ENCODE measurements at regions not wholly inside any gene's neighbourhood (a gene's known extent, or its start where the extent isn't known, plus 50 kb on each side); places are given as distances from the start of the nearest gene placed in this dataset.

DNA sequence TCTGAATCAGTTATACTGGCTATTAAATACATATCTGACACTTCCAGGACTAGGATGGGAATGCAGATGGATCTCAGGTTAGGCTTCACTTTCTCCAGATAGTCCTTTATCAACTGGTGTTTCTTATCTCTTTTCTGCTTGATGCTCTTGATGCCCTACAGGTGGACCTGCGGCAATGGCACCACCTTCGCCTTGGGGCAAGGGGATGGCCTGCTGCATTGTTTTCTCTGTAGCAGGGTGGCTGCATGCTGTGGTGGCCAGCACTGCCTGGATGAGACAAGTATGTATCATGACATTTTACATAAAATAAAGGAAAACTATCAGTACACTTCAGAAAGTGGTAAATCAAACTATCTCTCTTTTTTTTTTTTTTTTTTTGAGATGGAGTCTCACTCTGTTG, 217.7 kb upstream of the ZP4 start:
- DNase-seq (ENCODE audit: low read depth) = no peak

GRCh38 chr1:238107322-238107721, 216.6 kb upstream of the ZP4 start:
- no peak for DNase-seq (ENCODE audit: low read depth)

DNA sequence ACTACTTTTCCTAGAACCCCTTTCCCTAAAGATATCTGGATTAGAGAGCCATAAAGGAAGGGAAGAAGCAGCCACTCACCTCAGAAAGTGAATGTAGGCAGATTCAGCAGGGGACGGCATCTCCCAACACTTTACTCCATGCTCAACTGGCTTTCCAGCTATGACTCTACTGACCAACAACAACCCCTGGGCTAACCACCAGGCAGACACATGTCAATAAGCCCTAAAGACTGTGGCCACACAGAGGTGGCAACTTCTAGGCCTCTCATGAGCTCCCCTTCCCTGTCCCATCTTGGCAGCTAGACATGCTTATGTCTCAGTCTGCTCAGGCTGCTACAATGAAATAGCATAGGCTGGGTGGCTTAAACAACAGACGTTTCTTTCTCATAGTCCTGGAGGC, 214.0 kb upstream of the ZP4 start:
- no peak for DNase-seq (ENCODE audit: low read depth)

DNA sequence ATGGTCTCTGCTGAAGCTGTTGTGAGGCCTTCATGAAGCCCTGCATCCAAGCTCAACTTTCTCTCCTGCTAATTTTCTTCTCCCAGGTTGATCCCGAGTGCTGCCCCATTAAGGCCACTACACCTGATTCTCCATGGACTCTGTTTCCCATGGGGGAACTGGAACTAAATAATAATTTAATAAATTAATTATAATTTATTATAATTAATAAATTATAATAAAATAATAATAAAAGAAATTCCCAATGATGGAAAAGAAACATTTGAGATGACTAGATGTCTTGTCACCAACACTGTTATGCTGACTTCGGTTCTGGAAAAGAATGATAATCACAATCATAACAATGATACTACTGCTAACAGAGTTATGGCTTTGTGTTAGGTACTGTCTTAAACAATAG, 211.2 kb upstream of the ZP4 start:
- DNase-seq (ENCODE audit: low read depth) = no peak

DNA sequence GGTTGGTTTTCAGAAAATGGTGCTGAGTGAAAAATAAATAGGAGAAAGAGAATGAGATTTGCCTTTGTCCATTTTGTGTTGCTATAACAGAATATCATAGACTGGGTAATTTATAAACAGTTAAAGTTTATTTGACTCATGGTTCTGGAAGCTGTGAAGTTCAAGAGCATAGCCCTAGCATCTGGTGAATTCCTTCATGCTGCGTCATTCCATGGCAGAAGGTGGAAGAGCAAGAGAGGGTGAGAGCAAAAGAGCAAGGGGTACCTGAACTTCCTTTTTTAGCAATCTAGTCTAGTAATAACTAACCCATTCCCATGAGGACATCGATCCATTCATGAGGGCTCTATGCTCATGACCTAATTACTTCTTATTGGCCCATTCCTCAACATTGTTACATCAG, 209.1 kb upstream of the ZP4 start:
- no peak for DNase-seq (ENCODE audit: low read depth)

GRCh38 chr1:238089615-238090014, 198.9 kb upstream of the ZP4 start:
- no peak for DNase-seq (ENCODE audit: low read depth)

DNA sequence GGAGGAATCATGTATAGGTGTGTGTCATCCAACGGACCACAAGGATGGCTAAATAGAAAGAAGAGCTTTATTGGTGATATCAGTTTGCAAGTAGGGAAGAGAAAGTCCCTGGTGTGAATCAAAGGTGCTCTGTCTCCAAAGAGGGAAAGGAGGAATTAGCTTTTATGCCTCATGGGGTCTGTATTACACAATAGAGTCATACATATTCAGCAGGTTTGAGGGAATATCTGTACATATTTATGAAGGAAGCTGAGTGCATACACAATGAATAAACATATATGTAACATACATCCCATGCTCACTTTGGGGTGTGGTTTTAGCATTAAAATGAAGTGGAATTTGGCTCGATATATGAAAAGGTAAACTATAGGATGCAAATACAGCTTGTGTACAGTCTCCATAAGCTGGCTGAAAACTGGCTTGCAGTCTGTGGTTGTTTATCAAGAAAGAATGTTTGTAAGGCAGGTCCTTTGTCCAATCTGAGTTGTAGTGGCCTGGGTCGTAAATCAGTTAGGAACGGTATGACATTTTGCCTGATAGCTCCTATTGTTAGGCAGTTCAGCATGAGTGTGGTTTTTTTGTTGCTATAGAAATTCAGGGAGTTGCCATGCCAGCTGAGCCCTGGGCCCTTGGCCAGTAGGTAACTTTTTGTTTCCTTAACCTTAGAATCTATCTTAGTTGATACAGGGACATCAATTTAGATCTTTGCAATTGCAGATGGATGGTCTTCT, 198.0 kb upstream of the ZP4 start:
- DNase-seq (ENCODE audit: low read depth) = no peak

DNA sequence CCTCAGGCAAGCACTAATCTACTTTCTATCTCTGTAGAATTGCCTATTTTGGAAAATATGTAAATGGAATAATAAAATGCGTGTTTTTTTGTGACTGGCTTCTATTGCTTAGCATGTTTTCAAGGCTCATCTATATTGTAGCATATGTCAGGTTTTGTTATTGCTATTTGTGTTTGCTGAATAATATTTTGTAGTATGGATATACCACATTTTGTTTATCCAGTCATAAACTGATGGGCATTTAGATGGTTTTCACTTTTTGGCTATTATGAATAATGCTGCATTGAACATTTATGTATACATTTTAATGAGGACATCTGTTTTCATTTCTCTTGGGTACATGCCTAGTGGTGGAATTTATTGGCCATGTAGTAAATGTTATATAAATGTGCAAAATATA, 183.3 kb upstream of the ZP4 start:
- DNase-seq (ENCODE audit: low read depth) = no peak

- no peak for DNase-seq (ENCODE audit: low read depth)
Observed at GRCh38 chr1:238071061-238071460, 180.3 kb upstream of the ZP4 start.

DNA sequence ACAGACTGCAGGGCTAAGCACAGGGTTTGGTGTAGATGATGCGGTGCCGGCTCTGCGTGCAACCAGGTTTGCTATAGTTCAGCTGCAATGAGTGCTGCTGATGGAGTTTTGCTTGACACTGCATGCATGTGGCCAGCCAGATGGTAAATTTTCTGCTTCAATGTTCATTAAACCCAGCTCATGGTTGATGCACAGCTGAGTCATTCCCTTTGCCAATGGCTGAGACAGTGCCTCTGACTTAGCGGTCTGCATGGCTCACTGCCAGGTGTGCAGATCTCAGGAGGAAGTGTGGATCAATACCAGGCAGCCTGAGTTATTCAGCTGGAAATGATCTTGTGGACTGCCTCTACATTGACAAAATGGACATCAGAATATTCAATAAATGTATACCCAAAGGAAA, 172.7 kb upstream of the ZP4 start:
- no peak for DNase-seq (ENCODE audit: low read depth)

- DNase-seq (ENCODE audit: low read depth) = no peak
Observed at GRCh38 chr1:238061967-238062613, 171.4 kb upstream of the ZP4 start.

- no peak for DNase-seq (ENCODE audit: low read depth)
Observed at GRCh38 chr1:238060061-238060460, 169.3 kb upstream of the ZP4 start.

GRCh38 chr1:238052496-238053266, 162.0 kb upstream of the ZP4 start:
- no peak for DNase-seq (ENCODE audit: low read depth)

GRCh38 chr1:238029126-238029525, 138.4 kb upstream of the ZP4 start:
- no peak for DNase-seq (ENCODE audit: low read depth)

GRCh38 chr1:238027366-238027765, 136.6 kb upstream of the ZP4 start:
- no peak for DNase-seq (ENCODE audit: low read depth)

DNA sequence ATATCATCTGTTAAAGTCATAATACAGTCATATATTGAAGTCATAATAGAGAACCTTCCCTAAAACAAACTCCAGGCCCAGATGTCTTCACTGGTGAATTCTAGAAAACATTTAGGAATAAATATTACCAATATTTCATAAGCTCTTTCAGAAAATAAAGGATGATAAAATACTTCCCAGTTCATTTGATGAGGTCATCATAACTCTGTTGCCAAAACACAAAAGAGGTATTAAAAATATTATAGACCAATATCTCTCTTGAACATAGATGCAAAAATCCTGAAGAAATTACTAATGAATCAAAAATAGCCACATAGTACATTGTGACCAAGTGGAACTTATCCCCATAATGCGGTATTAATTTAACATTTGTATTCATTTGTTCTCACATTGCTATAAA, 132.4 kb upstream of the ZP4 start:
- no peak for DNase-seq (ENCODE audit: low read depth)

- no peak for DNase-seq (ENCODE audit: low read depth)
Observed at GRCh38 chr1:238018214-238018613, 127.5 kb upstream of the ZP4 start.

- DNase-seq (ENCODE audit: low read depth) = no peak
Observed at GRCh38 chr1:238006779-238007178, 116.1 kb upstream of the ZP4 start.

GRCh38 chr1:238005116-238005515, 114.4 kb upstream of the ZP4 start:
- no peak for DNase-seq (ENCODE audit: low read depth)

DNA sequence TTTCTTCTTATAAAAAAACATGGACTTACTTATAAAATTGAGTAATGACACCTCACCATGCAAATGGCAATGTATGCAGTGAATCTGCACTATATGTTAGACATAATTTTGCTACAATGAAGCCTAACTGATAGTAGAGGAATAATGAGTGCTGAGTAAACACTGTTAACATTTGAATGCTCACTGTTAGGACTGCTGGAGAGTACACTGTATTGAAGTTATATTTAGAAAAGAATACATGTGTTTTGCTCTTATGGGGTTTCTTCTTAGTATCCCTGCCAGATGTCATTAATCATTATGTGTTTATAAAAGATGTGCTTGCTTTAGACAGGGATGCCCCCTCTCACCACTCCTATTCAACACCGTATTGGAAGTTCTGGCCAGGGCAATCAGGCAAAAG, 111.1 kb upstream of the ZP4 start:
- no peak for DNase-seq (ENCODE audit: low read depth)

DNA sequence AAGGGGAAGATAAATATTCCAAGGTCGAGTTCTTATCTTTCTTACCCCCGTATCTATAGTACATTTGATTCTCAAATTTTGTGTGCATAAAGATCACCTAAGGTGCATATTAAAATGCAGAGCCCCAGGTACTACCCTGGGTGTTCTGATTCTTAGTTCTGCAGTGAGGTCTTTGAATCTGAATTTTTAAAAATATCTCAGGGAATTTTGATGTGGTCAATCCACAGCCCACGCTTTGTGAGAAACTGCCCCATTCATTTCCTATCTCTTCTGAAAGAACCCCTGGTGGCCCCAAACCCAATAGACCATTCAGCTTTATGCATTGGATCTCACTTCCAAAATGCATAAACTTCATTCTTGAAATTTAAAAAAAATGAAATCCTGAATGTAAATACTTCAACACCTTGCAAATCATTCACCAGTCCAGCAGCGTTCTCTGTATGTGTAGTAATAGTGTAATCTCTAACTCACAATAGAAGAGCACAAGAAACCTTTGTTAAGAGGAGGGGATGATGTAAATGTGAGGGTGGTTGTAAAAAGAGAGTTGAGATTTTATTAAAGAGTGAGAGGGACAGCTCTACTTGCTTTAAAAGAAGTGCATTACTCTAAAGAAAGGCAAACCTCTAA, 108.8 kb upstream of the ZP4 start:
- no peak for DNase-seq (ENCODE audit: low read depth)

DNA sequence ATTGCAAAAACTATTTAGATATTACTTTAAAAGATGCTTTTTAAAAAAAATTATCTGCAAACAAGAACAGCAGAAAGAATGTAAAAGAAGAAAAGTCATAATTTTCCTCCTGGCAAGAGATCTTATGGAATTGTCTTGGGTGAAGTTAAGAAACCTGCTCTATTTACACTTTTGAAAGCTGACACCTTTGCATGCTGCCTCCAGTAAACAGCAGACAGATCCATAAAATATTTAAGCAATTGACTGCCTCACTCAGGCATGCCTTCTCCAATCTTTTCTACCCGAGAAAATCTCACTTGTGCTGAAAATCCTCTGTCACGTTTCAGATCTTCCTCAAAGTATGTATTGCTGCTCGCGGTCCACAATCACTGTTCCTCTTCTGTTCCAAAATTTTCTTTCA, 107.9 kb upstream of the ZP4 start:
- no peak for DNase-seq (ENCODE audit: low read depth)

- no peak for DNase-seq (ENCODE audit: low read depth)
Observed at GRCh38 chr1:237983496-237983895, 92.8 kb upstream of the ZP4 start.

Data from activated T-cell treated with anti-CD3 and anti-CD28 coated beads for 24 hours (primary cell).